ENCODE measurements at regions not wholly inside any gene's neighbourhood (a gene's known extent, or its start where the extent isn't known, plus 50 kb on each side); places are given as distances from the start of the nearest gene placed in this dataset.

GRCh38 chrX:21266949-21267348, 107.3 kb upstream of the CNKSR2 start:
- no peak for DNase-seq (ENCODE audit: low read depth)
- no peak for TF ChIP-seq CTCF (IDR thresholded peaks at IDR 0.05; ENCODE audit: insufficient read depth, low read depth, low read length)
- ChIA-PET POLR2A (no interaction called here), CTCF (no interaction called here)
- no peak overlapping the region for H3K4me3 ChIP-seq (ENCODE audit: low read depth, low read length)
- no peaks in the 10 kb centered on the region for H3K36me3 ChIP-seq (ENCODE audit: control insufficient read depth, insufficient read depth, low read length)
- H3K27me3 ChIP-seq (ENCODE audit: control insufficient read depth, insufficient read depth, low read length), result no peaks in the 10 kb centered on the region

- POLR2A ChIA-PET, result no interaction called here
- TF ChIP-seq CTCF (IDR thresholded peaks at IDR 0.05; ENCODE audit: insufficient read depth, low read depth, low read length), result no peak
- Histone ChIP-seq H3K27me3 (ENCODE audit: control insufficient read depth, insufficient read depth, low read length) (no peaks in the 10 kb centered on the region), H3K36me3 (ENCODE audit: control insufficient read depth, insufficient read depth, low read length) (no peaks in the 10 kb centered on the region), H3K4me3 (ENCODE audit: low read depth, low read length) (no peak overlapping the region)
- no peak for DNase-seq (ENCODE audit: low read depth)
- CTCF ChIA-PET, result no interaction called here
Measured at GRCh38 chrX:21276736-21277433, 97.3 kb upstream of the CNKSR2 start.

GRCh38 chrX:21289232-21289631, 85.0 kb upstream of the CNKSR2 start:
- ChIA-PET CTCF (no interaction called here), POLR2A (no interaction called here)
- DNase-seq (ENCODE audit: low read depth), result no peak
- Histone ChIP-seq H3K27me3 (ENCODE audit: control insufficient read depth, insufficient read depth, low read length) (no peaks in the 10 kb centered on the region), H3K4me3 (ENCODE audit: low read depth, low read length) (no peak overlapping the region), H3K36me3 (ENCODE audit: control insufficient read depth, insufficient read depth, low read length) (no peaks in the 10 kb centered on the region)
- TF ChIP-seq CTCF (IDR thresholded peaks at IDR 0.05; ENCODE audit: insufficient read depth, low read depth, low read length), result no peak

GRCh38 chrX:21295246-21295820, 78.9 kb upstream of the CNKSR2 start:
- Histone ChIP-seq H3K36me3 (ENCODE audit: control insufficient read depth, insufficient read depth, low read length) (no peaks in the 10 kb centered on the region), H3K27me3 (ENCODE audit: control insufficient read depth, insufficient read depth, low read length) (no peaks in the 10 kb centered on the region), H3K4me3 (ENCODE audit: low read depth, low read length) (no peak overlapping the region)
- no peak for DNase-seq (ENCODE audit: low read depth)
- POLR2A ChIA-PET, result no interaction called here
- no peak for TF ChIP-seq CTCF (IDR thresholded peaks at IDR 0.05; ENCODE audit: insufficient read depth, low read depth, low read length)
- CTCF ChIA-PET, result no interaction called here

- TF ChIP-seq CTCF (IDR thresholded peaks at IDR 0.05; ENCODE audit: insufficient read depth, low read depth, low read length), result no peak
- Histone ChIP-seq H3K36me3 (ENCODE audit: control insufficient read depth, insufficient read depth, low read length) (no peaks in the 10 kb centered on the region), H3K27me3 (ENCODE audit: control insufficient read depth, insufficient read depth, low read length) (no peaks in the 10 kb centered on the region), H3K4me3 (ENCODE audit: low read depth, low read length) (no peak overlapping the region)
- ChIA-PET CTCF (no interaction called here), POLR2A (no interaction called here)
- DNase-seq (ENCODE audit: low read depth), result no peak
Measured at GRCh38 chrX:21305799-21306336, 68.3 kb upstream of the CNKSR2 start.

Data from BJ (cell line).